ENCODE measurements at regions not wholly inside any gene's neighbourhood (a gene's known extent, or its start where the extent isn't known, plus 50 kb on each side); places are given as distances from the start of the nearest gene placed in this dataset.
"Not testable (repeated sequence)": the region's sequence is repeated elsewhere in the genome, so short reads cannot be mapped to it uniquely, and the experiment has no call there.

- no peak for DNase-seq
These were observed 391.7 kb upstream of the CYRIA start for GRCh38 chr2:17057109-17058017.

GRCh38 chr2:17056236-17056635, 390.6 kb upstream of the CYRIA start:
- no peak for DNase-seq

GRCh38 chr2:17052001-17052400, 386.4 kb upstream of the CYRIA start:
- no peak for DNase-seq

GRCh38 chr2:17051538-17051937, 385.9 kb upstream of the CYRIA start:
- DNase-seq, result no peak

GRCh38 chr2:17043173-17043572, 377.5 kb upstream of the CYRIA start:
- DNase-seq, result no peak

GRCh38 chr2:17036361-17036760, 370.7 kb upstream of the CYRIA start:
- DNase-seq, result no peak

GRCh38 chr2:17035010-17035409, 369.4 kb upstream of the CYRIA start:
- no peak for DNase-seq

- no peak for DNase-seq
These were observed 364.4 kb upstream of the CYRIA start for GRCh38 chr2:17030047-17030446.

- no peak for DNase-seq
These were observed 346.7 kb upstream of the CYRIA start for GRCh38 chr2:17012297-17012696.

- no peak for DNase-seq
These were observed 344.5 kb upstream of the CYRIA start for GRCh38 chr2:17010104-17010503.

GRCh38 chr2:17000184-17000482, 334.5 kb upstream of the CYRIA start:
- no peak for DNase-seq

- no peak for DNase-seq
These were observed 333.9 kb upstream of the CYRIA start for GRCh38 chr2:16999347-17000183.

- DNase-seq, result no peak
These were observed 312.7 kb upstream of the CYRIA start for GRCh38 chr2:16978301-16978700.

GRCh38 chr2:16974688-16975087, 309.1 kb upstream of the CYRIA start:
- DNase-seq, result no peak

- DNase-seq, result no peak
These were observed 308.1 kb upstream of the CYRIA start for GRCh38 chr2:16973586-16974286.

GRCh38 chr2:16972276-16972675, 306.6 kb upstream of the CYRIA start:
- no peak for DNase-seq

GRCh38 chr2:16971722-16972234, 306.1 kb upstream of the CYRIA start:
- no peak for DNase-seq

GRCh38 chr2:16970948-16971347, 305.3 kb upstream of the CYRIA start:
- not testable (repeated sequence) for DNase-seq

- DNase-seq, result no peak
These were observed 296.9 kb upstream of the CYRIA start for GRCh38 chr2:16962505-16962904.

GRCh38 chr2:16960579-16960978, 294.9 kb upstream of the CYRIA start:
- DNase-seq, result no peak

- no peak for DNase-seq
These were observed 292.6 kb upstream of the CYRIA start for GRCh38 chr2:16958266-16958665.

- DNase-seq, result no peak
These were observed 287.2 kb upstream of the CYRIA start for GRCh38 chr2:16952805-16953204.

- DNase-seq, result no peak
These were observed 286.7 kb upstream of the CYRIA start for GRCh38 chr2:16952368-16952767.

All from CD4-positive, alpha-beta T cell treated with Interferon alpha-2 for 1 hour (primary cell).